ENCODE measurements at regions not wholly inside any gene's neighbourhood (a gene's known extent, or its start where the extent isn't known, plus 50 kb on each side); places are given as distances from the start of the nearest gene placed in this dataset.
"Not testable (repeated sequence)": the region's sequence is repeated elsewhere in the genome, so short reads cannot be mapped to it uniquely, and the experiment has no call there.

- DNase-seq, result no peak
- Histone ChIP-seq H3K9me3 (no peaks in the 10 kb centered on the region), H3K4me3 (no peak overlapping the region), H3K4me1 (no peaks in the 10 kb centered on the region), H3K27ac (no peak overlapping the region), H3K27me3 (no peaks in the 10 kb centered on the region), H3K36me3 (ENCODE audit: low read depth, missing control alignments) (no peaks in the 10 kb centered on the region)
- no peak for TF ChIP-seq POLR2A (IDR thresholded peaks at IDR 0.05)
- TF ChIP-seq, protein P1, sequence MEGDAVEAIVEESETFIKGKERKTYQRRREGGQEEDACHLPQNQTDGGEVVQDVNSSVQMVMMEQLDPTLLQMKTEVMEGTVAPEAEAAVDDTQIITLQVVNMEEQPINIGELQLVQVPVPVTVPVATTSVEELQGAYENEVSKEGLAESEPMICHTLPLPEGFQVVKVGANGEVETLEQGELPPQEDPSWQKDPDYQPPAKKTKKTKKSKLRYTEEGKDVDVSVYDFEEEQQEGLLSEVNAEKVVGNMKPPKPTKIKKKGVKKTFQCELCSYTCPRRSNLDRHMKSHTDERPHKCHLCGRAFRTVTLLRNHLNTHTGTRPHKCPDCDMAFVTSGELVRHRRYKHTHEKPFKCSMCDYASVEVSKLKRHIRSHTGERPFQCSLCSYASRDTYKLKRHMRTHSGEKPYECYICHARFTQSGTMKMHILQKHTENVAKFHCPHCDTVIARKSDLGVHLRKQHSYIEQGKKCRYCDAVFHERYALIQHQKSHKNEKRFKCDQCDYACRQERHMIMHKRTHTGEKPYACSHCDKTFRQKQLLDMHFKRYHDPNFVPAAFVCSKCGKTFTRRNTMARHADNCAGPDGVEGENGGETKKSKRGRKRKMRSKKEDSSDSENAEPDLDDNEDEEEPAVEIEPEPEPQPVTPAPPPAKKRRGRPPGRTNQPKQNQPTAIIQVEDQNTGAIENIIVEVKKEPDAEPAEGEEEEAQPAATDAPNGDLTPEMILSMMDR (IDR thresholded peaks at IDR 0.05), result no peak
- intact Hi-C loops (cut with DNase I; ENCODE audit: low total_unique reads), result no loop called here
- 49 to 54% methylated on average over 2 of the region's 2 CpGs for WGBS, 2 donors
Observed at GRCh38 chr10:37520488-37520887, 336.9 kb downstream of the ZNF248 start.

DNA sequence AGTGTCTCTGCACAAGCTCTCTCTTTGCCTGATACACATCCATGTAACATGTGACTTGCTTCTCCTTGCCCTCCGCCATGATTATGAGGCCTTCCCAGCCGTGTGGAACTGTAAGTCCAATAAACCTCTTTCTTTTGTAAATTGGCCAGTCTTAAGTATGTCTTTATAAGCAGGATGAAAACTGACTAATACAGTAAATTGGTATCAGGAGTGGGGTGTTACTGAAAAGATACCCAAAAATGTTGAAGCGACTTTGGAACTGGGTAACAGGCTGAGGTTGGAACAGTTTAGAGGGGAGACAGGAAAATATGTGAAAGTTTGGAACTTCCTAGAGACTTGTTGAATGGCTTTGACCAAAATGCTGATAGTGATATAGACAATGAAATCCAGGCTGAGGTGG is 346.9 kb downstream of the ZNF248 start:
- intact Hi-C loops (cut with DNase I; ENCODE audit: low total_unique reads); H3K4me3 ChIP-seq; H3K9me3 ChIP-seq; DNase-seq; H3K36me3 ChIP-seq (ENCODE audit: low read depth, missing control alignments); H3K27ac ChIP-seq; H3K4me1 ChIP-seq; H3K27me3 ChIP-seq: not testable (repeated sequence)
- WGBS, 2 donors, result 84 to 90% methylated on average over 3 of the region's 3 CpGs

GRCh38 chr10:37496061-37496460 is 361.3 kb downstream of the ZNF248 start:
- 79 to 84% methylated on average over 3 of the region's 3 CpGs for WGBS, 2 donors
- intact Hi-C loops (cut with DNase I; ENCODE audit: low total_unique reads), result no loop called here
- no peaks in the 10 kb centered on the region for H3K4me1 ChIP-seq
- no peak for DNase-seq
- no peaks in the 10 kb centered on the region for H3K9me3 ChIP-seq
- TF ChIP-seq, protein P1 (IDR thresholded peaks at IDR 0.05), result no peak
- no peak for TF ChIP-seq POLR2A (IDR thresholded peaks at IDR 0.05)
- H3K27ac ChIP-seq, result no peak overlapping the region
- H3K4me3 ChIP-seq, result no peak overlapping the region
- no peaks in the 10 kb centered on the region for H3K27me3 ChIP-seq
- no peaks in the 10 kb centered on the region for H3K36me3 ChIP-seq (ENCODE audit: low read depth, missing control alignments)

GRCh38 chr10:37495415-37495814 is 362.0 kb downstream of the ZNF248 start:
- no peaks in the 10 kb centered on the region for H3K27me3 ChIP-seq
- no peak for DNase-seq
- H3K9me3 ChIP-seq, result no peaks in the 10 kb centered on the region
- intact Hi-C loops (cut with DNase I; ENCODE audit: low total_unique reads), result no loop called here
- H3K36me3 ChIP-seq (ENCODE audit: low read depth, missing control alignments), result no peaks in the 10 kb centered on the region
- H3K4me3 ChIP-seq, result no peak overlapping the region
- H3K4me1 ChIP-seq, result no peaks in the 10 kb centered on the region
- WGBS, 2 donors, result 71 to 72% methylated on average over 1 of the region's 1 CpG
- no peak overlapping the region for H3K27ac ChIP-seq
- TF ChIP-seq POLR2A (IDR thresholded peaks at IDR 0.05), result no peak
- TF ChIP-seq, protein P1 (IDR thresholded peaks at IDR 0.05), result peak in 1 of 3 experiments; percentile 38

DNA sequence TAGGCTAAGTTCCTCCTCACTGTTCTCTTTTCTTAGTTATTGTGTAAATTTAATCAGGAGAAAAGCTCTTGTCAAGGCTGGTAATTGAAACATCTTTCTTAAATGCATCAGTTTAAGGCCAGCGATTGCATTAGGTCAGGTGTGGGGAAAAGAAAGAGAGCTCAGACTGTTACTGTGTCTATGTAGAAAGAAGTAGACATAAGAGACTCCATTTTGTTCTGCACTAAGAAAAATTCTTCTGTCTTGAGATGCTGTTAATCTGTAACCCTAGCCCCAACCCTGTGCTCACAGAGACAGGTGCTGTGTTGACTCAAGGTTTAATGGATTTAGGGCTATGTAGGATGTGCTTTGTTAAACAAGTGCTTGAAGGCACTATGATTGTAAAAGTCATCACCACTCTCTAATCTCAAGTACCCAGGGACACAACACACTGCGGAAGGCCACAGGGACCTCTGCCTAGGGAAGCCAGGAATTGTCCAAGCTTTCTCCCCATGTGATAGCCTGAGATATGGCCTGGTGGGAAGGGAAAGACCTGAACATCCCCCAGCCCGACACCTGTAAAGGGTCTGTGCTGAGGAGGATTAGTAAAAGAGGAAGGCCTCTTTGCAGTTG is 364.1 kb downstream of the ZNF248 start:
- 57 to 78% methylated on average over 3 of the region's 3 CpGs for WGBS, 2 donors
- H3K4me3 ChIP-seq; H3K9me3 ChIP-seq; H3K4me1 ChIP-seq; H3K36me3 ChIP-seq (ENCODE audit: low read depth, missing control alignments); H3K27ac ChIP-seq; H3K27me3 ChIP-seq; DNase-seq; intact Hi-C loops (cut with DNase I; ENCODE audit: low total_unique reads): not testable (repeated sequence)

DNA sequence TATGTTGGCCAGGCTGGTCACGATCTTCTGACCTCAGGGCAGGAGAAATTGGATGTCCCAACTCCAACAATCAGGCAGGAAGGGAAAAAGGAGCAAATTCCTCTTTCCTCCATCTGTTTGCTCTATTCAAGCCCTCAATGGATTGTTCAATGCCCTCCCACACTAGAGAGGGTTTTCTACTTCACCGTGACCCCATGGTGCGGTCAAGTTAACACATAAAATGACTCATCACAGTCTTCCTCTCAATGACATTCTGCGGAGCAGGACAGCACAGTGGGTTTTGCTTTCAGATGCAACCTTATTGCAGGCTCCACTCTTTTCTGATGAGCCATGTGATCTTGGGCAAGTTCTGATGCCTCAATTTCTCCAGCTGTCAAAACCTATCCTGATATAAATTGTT is 364.9 kb downstream of the ANKRD30A start:
- DNase-seq, result no peak
- Histone ChIP-seq H3K4me3 (no peak overlapping the region), H3K27ac (no peak overlapping the region), H3K4me1 (no peaks in the 10 kb centered on the region), H3K36me3 (ENCODE audit: low read depth, missing control alignments) (no peaks in the 10 kb centered on the region), H3K27me3 (no peaks in the 10 kb centered on the region), H3K9me3 (no peaks in the 10 kb centered on the region)
- intact Hi-C loops (cut with DNase I; ENCODE audit: low total_unique reads), result no loop called here
- WGBS, 2 donors, result 91 to 94% methylated on average over 4 of the region's 4 CpGs
- no peak for TF ChIP-seq POLR2A (IDR thresholded peaks at IDR 0.05)
- TF ChIP-seq, protein P1 (IDR thresholded peaks at IDR 0.05), result no peak
